ENCODE measurements at regions not wholly inside any gene's neighbourhood (a gene's known extent, or its start where the extent isn't known, plus 50 kb on each side); places are given as distances from the start of the nearest gene placed in this dataset.
"Not testable (repeated sequence)": the region's sequence is repeated elsewhere in the genome, so short reads cannot be mapped to it uniquely, and the experiment has no call there.

GRCh38 chr5:82596451-82596850, 318.3 kb upstream of the RPS23 start:
- no peak for DNase-seq

- DNase-seq: no peak
These were observed 317.0 kb upstream of the RPS23 start for GRCh38 chr5:82595113-82595512.

- no peak for DNase-seq
These were observed 315.9 kb upstream of the RPS23 start for GRCh38 chr5:82594097-82594496.

- no peak for DNase-seq
These were observed 315.3 kb upstream of the RPS23 start for GRCh38 chr5:82593481-82593880.

GRCh38 chr5:82591021-82591515, 312.9 kb upstream of the RPS23 start:
- no peak for DNase-seq

- no peak for DNase-seq
These were observed 312.0 kb upstream of the RPS23 start for GRCh38 chr5:82590112-82590511.

GRCh38 chr5:82586661-82587310, 308.6 kb upstream of the RPS23 start:
- DNase-seq: no peak

GRCh38 chr5:82586181-82586580, 308.0 kb upstream of the RPS23 start:
- DNase-seq: no peak

- DNase-seq: no peak
These were observed 306.5 kb upstream of the RPS23 start for GRCh38 chr5:82584631-82585030.

GRCh38 chr5:82583331-82583730, 305.2 kb upstream of the RPS23 start:
- DNase-seq: not testable (repeated sequence)

GRCh38 chr5:82564963-82565362, 286.8 kb upstream of the RPS23 start:
- DNase-seq: no peak

GRCh38 chr5:82563745-82564144, 285.6 kb upstream of the RPS23 start:
- no peak for DNase-seq

- no peak for DNase-seq
These were observed 284.6 kb upstream of the RPS23 start for GRCh38 chr5:82562696-82563240.

GRCh38 chr5:82561797-82562196, 283.6 kb upstream of the RPS23 start:
- DNase-seq: no peak

- no peak for DNase-seq
These were observed 282.8 kb upstream of the RPS23 start for GRCh38 chr5:82560969-82561368.

GRCh38 chr5:82560561-82560960, 282.4 kb upstream of the RPS23 start:
- DNase-seq: no peak

- DNase-seq: no peak
These were observed 273.8 kb upstream of the RPS23 start for GRCh38 chr5:82551840-82552385.

- no peak for DNase-seq
These were observed 273.0 kb upstream of the RPS23 start for GRCh38 chr5:82551192-82551591.

GRCh38 chr5:82549263-82549662, 271.1 kb upstream of the RPS23 start:
- no peak for DNase-seq

GRCh38 chr5:82544004-82544403, 265.9 kb upstream of the RPS23 start:
- DNase-seq: no peak

- DNase-seq: no peak
These were observed 262.1 kb upstream of the RPS23 start for GRCh38 chr5:82540301-82540700.

GRCh38 chr5:82538339-82539034, 260.3 kb upstream of the RPS23 start:
- no peak for DNase-seq

GRCh38 chr5:82537687-82538306, 259.6 kb upstream of the RPS23 start:
- no peak for DNase-seq

GRCh38 chr5:82534986-82535385, 256.8 kb upstream of the RPS23 start:
- DNase-seq: no peak

All from activated CD8-positive, alpha-beta memory T cell treated with anti-CD3 and anti-CD28 coated beads, Interleukin-2, amount 50 U/mL, for 4 hours (primary cell).